ENCODE measurements at regions not wholly inside any gene's neighbourhood (a gene's known extent, or its start where the extent isn't known, plus 50 kb on each side); places are given as distances from the start of the nearest gene placed in this dataset.

- no peak for ATAC-seq
- 99% methylated on average over 6 of the region's 6 CpGs for WGBS (ENCODE audit: low lambda C conversion rate)
- no peak overlapping the region for H3K4me3 ChIP-seq (replicated peaks in 1 of 3; ENCODE audit: insufficient read depth in 1 of 3, low read depth in 2 of 3, low read length in 3 of 3)
- no peaks in the 10 kb centered on the region for H3K79me2 ChIP-seq (ENCODE audit: insufficient read depth, low read length)
- H3K36me3 ChIP-seq (replicated peaks in 1 of 2; ENCODE audit: control insufficient read depth in 1 of 2, insufficient read depth in 2 of 2, low read length in 2 of 2) = no peaks in the 10 kb centered on the region
- CTCF ChIA-PET (ENCODE audit: low intra/inter-chr PET ratio, low total read pairs) = no interaction called here
- BruUV-seq (replicated peaks) = no TSS peak
- H3K9me3 ChIP-seq (ENCODE audit: low read length) = no peaks in the 10 kb centered on the region
- no peak overlapping the region for H3K4me2 ChIP-seq (ENCODE audit: low read depth, low read length)
- H3K27me3 ChIP-seq (ENCODE audit: control insufficient read depth in 1 of 2, insufficient read depth in 2 of 2, low read length in 2 of 2) = no peaks in the 10 kb centered on the region
- no peak for FAIRE-seq
- no peaks in the 10 kb centered on the region for H4K20me1 ChIP-seq (ENCODE audit: insufficient read depth, low read length)
- H3K9ac ChIP-seq (ENCODE audit: insufficient read depth, low read depth, low read length) = no peak overlapping the region
- TF ChIP-seq MAX (IDR thresholded peaks at IDR 0.05) (no peak), ZBTB38 (CRISPR knock-in tag; IDR thresholded peaks at IDR 0.05) (0 out of 2 replicates have a peak, but pooled peaks have one; percentile 40)
- no peak for DNase-seq (ENCODE audit: low spot score)
- no peak overlapping the region for H2AFZ ChIP-seq (ENCODE audit: low read length)
- POLR2A ChIA-PET = interaction anchor here (1.7 kb wide), 1 partner anchor 215 kb away, joined by 3 read pairs; no protein-coding TSS in a partner anchor
- in situ Hi-C loops (cut with HindIII; ENCODE audit: extremely low pct_ligation_motif_present, low pct_unique_long_range_greater_than_20kb) = no loop called here
- intact Hi-C loops (cut with micrococcal nuclease; ENCODE audit: unreplicated experiment) = no loop called here
- H3K27ac ChIP-seq (ENCODE audit: extremely low read length, insufficient read depth, low read length) = no peak overlapping the region
- H3K4me1 ChIP-seq (ENCODE audit: insufficient read depth, low read length) = peaks cover 91% of the 10 kb centered on the region
Measured at GRCh38 chr2:215613888-215614287, 178.0 kb upstream of the FN1 start.

GRCh38 chr2:215613280-215613679 is 177.4 kb upstream of the FN1 start:
- Histone ChIP-seq H4K20me1 (ENCODE audit: insufficient read depth, low read length) (no peaks in the 10 kb centered on the region), H3K79me2 (ENCODE audit: insufficient read depth, low read length) (no peaks in the 10 kb centered on the region), H3K36me3 (replicated peaks in 1 of 2; ENCODE audit: control insufficient read depth in 1 of 2, insufficient read depth in 2 of 2, low read length in 2 of 2) (no peaks in the 10 kb centered on the region), H3K4me3 (replicated peaks in 1 of 3; ENCODE audit: insufficient read depth in 1 of 3, low read depth in 2 of 3, low read length in 3 of 3) (no peak overlapping the region), H3K9ac (ENCODE audit: insufficient read depth, low read depth, low read length) (no peak overlapping the region), H3K27me3 (ENCODE audit: control insufficient read depth in 1 of 2, insufficient read depth in 2 of 2, low read length in 2 of 2) (no peaks in the 10 kb centered on the region), H2AFZ (ENCODE audit: low read length) (no peak overlapping the region), H3K9me3 (ENCODE audit: low read length) (no peaks in the 10 kb centered on the region), H3K4me1 (ENCODE audit: insufficient read depth, low read length) (peaks cover 85% of the 10 kb centered on the region), H3K4me2 (ENCODE audit: low read depth, low read length) (no peak overlapping the region), H3K27ac (ENCODE audit: extremely low read length, insufficient read depth, low read length) (no peak overlapping the region)
- DNase-seq (ENCODE audit: low spot score) = no peak
- 0 out of 2 replicates have a peak, but pooled peaks have one; percentile 19 for TF ChIP-seq KDM5B (CRISPR knock-in tag; IDR thresholded peaks at IDR 0.05; ENCODE audit: borderline replicate concordance)
- TF ChIP-seq, protein P1, sequence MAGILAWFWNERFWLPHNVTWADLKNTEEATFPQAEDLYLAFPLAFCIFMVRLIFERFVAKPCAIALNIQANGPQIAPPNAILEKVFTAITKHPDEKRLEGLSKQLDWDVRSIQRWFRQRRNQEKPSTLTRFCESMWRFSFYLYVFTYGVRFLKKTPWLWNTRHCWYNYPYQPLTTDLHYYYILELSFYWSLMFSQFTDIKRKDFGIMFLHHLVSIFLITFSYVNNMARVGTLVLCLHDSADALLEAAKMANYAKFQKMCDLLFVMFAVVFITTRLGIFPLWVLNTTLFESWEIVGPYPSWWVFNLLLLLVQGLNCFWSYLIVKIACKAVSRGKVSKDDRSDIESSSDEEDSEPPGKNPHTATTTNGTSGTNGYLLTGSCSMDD (CRISPR knock-in tag; IDR thresholded peaks at IDR 0.05) = no peak
- TF ChIP-seq KAT2B (IDR thresholded peaks at IDR 0.05; ENCODE audit: borderline replicate concordance, low read depth, low read length) = no peak
- TF ChIP-seq KDM3A (CRISPR knock-in tag; IDR thresholded peaks at IDR 0.05; ENCODE audit: low read depth) = no peak
- TF ChIP-seq ZNF773 (CRISPR knock-in tag; IDR thresholded peaks at IDR 0.05; ENCODE audit: borderline replicate concordance) = no peak
- TF ChIP-seq THAP8 (CRISPR knock-in tag; IDR thresholded peaks at IDR 0.05; ENCODE audit: borderline replicate concordance) = no peak
- no peak for TF ChIP-seq ZNF367 (CRISPR knock-in tag; IDR thresholded peaks at IDR 0.05; ENCODE audit: borderline replicate concordance)
- 0 out of 2 replicates have a peak, but pooled peaks have one; percentile 13 for TF ChIP-seq SALL1 (CRISPR knock-in tag; IDR thresholded peaks at IDR 0.05)
- no peak for TF ChIP-seq MBD4 (IDR thresholded peaks at IDR 0.05; ENCODE audit: borderline replicate concordance, low read length)
- TF ChIP-seq, protein P2, sequence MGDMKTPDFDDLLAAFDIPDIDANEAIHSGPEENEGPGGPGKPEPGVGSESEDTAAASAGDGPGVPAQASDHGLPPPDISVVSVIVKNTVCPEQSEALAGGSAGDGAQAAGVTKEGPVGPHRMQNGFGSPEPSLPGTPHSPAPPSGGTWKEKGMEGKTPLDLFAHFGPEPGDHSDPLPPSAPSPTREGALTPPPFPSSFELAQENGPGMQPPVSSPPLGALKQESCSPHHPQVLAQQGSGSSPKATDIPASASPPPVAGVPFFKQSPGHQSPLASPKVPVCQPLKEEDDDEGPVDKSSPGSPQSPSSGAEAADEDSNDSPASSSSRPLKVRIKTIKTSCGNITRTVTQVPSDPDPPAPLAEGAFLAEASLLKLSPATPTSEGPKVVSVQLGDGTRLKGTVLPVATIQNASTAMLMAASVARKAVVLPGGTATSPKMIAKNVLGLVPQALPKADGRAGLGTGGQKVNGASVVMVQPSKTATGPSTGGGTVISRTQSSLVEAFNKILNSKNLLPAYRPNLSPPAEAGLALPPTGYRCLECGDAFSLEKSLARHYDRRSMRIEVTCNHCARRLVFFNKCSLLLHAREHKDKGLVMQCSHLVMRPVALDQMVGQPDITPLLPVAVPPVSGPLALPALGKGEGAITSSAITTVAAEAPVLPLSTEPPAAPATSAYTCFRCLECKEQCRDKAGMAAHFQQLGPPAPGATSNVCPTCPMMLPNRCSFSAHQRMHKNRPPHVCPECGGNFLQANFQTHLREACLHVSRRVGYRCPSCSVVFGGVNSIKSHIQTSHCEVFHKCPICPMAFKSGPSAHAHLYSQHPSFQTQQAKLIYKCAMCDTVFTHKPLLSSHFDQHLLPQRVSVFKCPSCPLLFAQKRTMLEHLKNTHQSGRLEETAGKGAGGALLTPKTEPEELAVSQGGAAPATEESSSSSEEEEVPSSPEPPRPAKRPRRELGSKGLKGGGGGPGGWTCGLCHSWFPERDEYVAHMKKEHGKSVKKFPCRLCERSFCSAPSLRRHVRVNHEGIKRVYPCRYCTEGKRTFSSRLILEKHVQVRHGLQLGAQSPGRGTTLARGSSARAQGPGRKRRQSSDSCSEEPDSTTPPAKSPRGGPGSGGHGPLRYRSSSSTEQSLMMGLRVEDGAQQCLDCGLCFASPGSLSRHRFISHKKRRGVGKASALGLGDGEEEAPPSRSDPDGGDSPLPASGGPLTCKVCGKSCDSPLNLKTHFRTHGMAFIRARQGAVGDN (CRISPR knock-in tag; IDR thresholded peaks at IDR 0.05) = peak; percentile 57; the same call in 1 of the 2 replicates
- TF ChIP-seq SNRNP70 (IDR thresholded peaks at IDR 0.05; ENCODE audit: low read depth, low read length) = no peak
- 89% methylated on average over 8 of the region's 8 CpGs for WGBS (ENCODE audit: low lambda C conversion rate)
- intact Hi-C loops (cut with micrococcal nuclease; ENCODE audit: unreplicated experiment) = no loop called here
- no peak for FAIRE-seq
- no peak for ATAC-seq
- POLR2A ChIA-PET = no interaction called here
- BruUV-seq (replicated peaks) = no TSS peak
- in situ Hi-C loops (cut with HindIII; ENCODE audit: extremely low pct_ligation_motif_present, low pct_unique_long_range_greater_than_20kb) = no loop called here
- CTCF ChIA-PET (ENCODE audit: low intra/inter-chr PET ratio, low total read pairs) = no interaction called here

Data from HepG2 (cell line).